Neural cell (in vitro differentiated cells): ENCODE measurements at regions not wholly inside any gene's neighbourhood (a gene's known extent, or its start where the extent isn't known, plus 50 kb on each side); places are given as distances from the start of the nearest gene placed in this dataset.
"Not testable (repeated sequence)": the region's sequence is repeated elsewhere in the genome, so short reads cannot be mapped to it uniquely, and the experiment has no call there.

Experiments used
- EP300 ChIP-seq: fragments of 450-650 bp; conservative IDR thresholded peaks from 2 replicates; pipeline ENCODE4 v1.6.1; 2014; ENCODE audit warnings: antibody characterized with exemption, mild to moderate bottlenecking, moderate library complexity; ENCODE audit not compliant: poor library complexity, severe bottlenecking
- EZH2 ChIP-seq: fragments of 200-600, 300-800 bp; shearing (Covaris generic), sonication (generic); IDR thresholded peaks from 2 replicates; pipeline ENCODE4 v1.6.1; 2014; ENCODE audit warnings: antibody characterized with exemption, low read length, borderline replicate concordance, mild to moderate bottlenecking; ENCODE audit not compliant: insufficient read depth, poor library complexity, severe bottlenecking
- POLR2AphosphoS5 ChIP-seq: IDR thresholded peaks from 2 replicates; pipeline ENCODE4 v1.6.1; 2012
- TAF1 ChIP-seq: IDR thresholded peaks from 2 replicates; pipeline ENCODE4 v1.6.1; 2012; ENCODE audit warnings: low read depth
- TF ChIP-seq, protein P1 (sequence below): fragments of 450-650 bp; IDR thresholded peaks from 2 replicates; pipeline ENCODE4 v1.5.1; 2014; ENCODE audit warnings: antibody characterized with exemption, mild to moderate bottlenecking, moderate library complexity; ENCODE audit not compliant: poor library complexity, severe bottlenecking

DNA sequence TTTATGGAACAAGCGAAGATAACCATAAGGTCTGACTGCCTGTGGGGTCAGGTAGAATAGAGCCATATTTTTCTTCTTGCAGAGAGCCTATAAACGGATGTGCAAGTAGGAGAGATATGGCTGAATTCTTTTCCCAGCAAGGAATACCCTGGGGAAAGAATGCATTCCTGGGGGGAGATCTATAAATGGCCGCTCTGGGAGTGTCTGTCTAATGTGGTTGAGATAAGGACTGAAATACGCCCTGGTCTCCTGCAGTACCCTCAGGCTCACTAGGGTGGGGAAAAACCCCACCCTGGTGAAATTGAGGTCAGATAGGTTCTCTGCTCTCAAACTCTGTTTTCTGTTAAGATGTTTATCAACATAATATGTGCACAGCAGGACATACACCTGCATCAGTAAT is 209.0 kb downstream of the CPXCR1 start:
- TF ChIP-seq, protein P1, sequence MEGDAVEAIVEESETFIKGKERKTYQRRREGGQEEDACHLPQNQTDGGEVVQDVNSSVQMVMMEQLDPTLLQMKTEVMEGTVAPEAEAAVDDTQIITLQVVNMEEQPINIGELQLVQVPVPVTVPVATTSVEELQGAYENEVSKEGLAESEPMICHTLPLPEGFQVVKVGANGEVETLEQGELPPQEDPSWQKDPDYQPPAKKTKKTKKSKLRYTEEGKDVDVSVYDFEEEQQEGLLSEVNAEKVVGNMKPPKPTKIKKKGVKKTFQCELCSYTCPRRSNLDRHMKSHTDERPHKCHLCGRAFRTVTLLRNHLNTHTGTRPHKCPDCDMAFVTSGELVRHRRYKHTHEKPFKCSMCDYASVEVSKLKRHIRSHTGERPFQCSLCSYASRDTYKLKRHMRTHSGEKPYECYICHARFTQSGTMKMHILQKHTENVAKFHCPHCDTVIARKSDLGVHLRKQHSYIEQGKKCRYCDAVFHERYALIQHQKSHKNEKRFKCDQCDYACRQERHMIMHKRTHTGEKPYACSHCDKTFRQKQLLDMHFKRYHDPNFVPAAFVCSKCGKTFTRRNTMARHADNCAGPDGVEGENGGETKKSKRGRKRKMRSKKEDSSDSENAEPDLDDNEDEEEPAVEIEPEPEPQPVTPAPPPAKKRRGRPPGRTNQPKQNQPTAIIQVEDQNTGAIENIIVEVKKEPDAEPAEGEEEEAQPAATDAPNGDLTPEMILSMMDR, result not testable (repeated sequence)
- not testable (repeated sequence) for TF ChIP-seq TAF1, EZH2, EP300, POLR2AphosphoS5
